Naive thymus-derived CD4-positive, alpha-beta T cell (primary cell): ENCODE measurements at regions not wholly inside any gene's neighbourhood (a gene's known extent, or its start where the extent isn't known, plus 50 kb on each side); places are given as distances from the start of the nearest gene placed in this dataset.

Experiments
- ATAC-seq: fragments of 150-1000 bp; cut with Tn5 transposase; 2 replicates; pipeline ENCODE4 v1.10.0; 2021; ENCODE audit warnings: mild to moderate bottlenecking, moderate library complexity
- CTCF ChIA-PET: fragments of 350-600 bp; sonication (Branson Sonifier 250); formaldehyde crosslinking; loops from one replicate; lab custom pipeline; 2021; ENCODE audit warnings: antibody characterized with exemption; lab: Charles Lee
- POLR2A ChIA-PET: fragments of 350-600 bp; sonication (Branson Sonifier 250); formaldehyde crosslinking; loops from one replicate; lab custom pipeline; 2021; ENCODE audit warnings: antibody characterized with exemption, inconsistent platforms; lab: Charles Lee
- DNase-seq, 9 donors: peaks; one replicate each; pipeline versions ENCODE4 v3.0.0 to v3.0.0-alpha.2; 2020 to 2022; ENCODE audit warnings: mixed read lengths in 1 of 9
- H3K27ac ChIP-seq: one replicate; pipeline ENCODE4 v1.7.0; 2013; ENCODE audit warnings: mild to moderate bottlenecking, low read depth, low read length, moderate library complexity
- H3K27me3 ChIP-seq, 2 donors: one replicate each; pipeline ENCODE4 v1.7.0; 2013; ENCODE audit warnings: low read length in 2 of 2, mild to moderate bottlenecking in 2 of 2, moderate library complexity in 2 of 2; ENCODE audit not compliant: control insufficient read depth in 2 of 2, insufficient read depth in 2 of 2
- H3K36me3 ChIP-seq, 3 experiments: 1 replicate in 2 of 3; 2 replicates in 1 of 3; pipeline ENCODE4 v1.7.0; 2013; ENCODE audit warnings: low read length in 3 of 3, mild to moderate bottlenecking in 3 of 3, moderate library complexity in 1 of 3; ENCODE audit not compliant: insufficient read depth in 3 of 3, control insufficient read depth in 2 of 3
- H3K4me1 ChIP-seq, 2 donors: one replicate each; pipeline ENCODE4 v1.7.0; 2013; ENCODE audit warnings: low read length in 2 of 2, mild to moderate bottlenecking in 2 of 2, moderate library complexity in 1 of 2; ENCODE audit not compliant: control insufficient read depth in 2 of 2, insufficient read depth in 2 of 2
- H3K4me3 ChIP-seq: 2 replicates; pipeline ENCODE4 v1.7.0; 2013; ENCODE audit warnings: mild to moderate bottlenecking, low read length
- H3K9me3 ChIP-seq, 3 experiments: 1 replicate in 2 of 3; 2 replicates in 1 of 3; pipeline ENCODE4 v1.7.0; 2013; ENCODE audit warnings: low read length in 3 of 3; ENCODE audit not compliant: control insufficient read depth in 2 of 3
- H3K27ac Mint-ChIP-seq, 9 donors: one replicate each; pipeline ENCODE4 v1.8.0; 2020 to 2022; ENCODE audit warnings: mixed read lengths in 9 of 9, mild to moderate bottlenecking in 8 of 9, moderate library complexity in 5 of 9, inconsistent platforms in 2 of 9
- H3K27me3 Mint-ChIP-seq, 5 donors: one replicate each; pipeline ENCODE4 v1.8.0; 2021 to 2022; ENCODE audit warnings: mixed read lengths in 5 of 5, mild to moderate bottlenecking in 1 of 5
- H3K36me3 Mint-ChIP-seq, 5 donors: one replicate each; pipeline ENCODE4 v1.8.0; 2020 to 2022; ENCODE audit warnings: mixed read lengths in 5 of 5, mild to moderate bottlenecking in 3 of 5, inconsistent platforms in 1 of 5
- H3K4me1 Mint-ChIP-seq, 7 donors: one replicate each; pipeline ENCODE4 v1.8.0; 2020 to 2022; ENCODE audit warnings: mixed read lengths in 7 of 7, mild to moderate bottlenecking in 3 of 7, inconsistent platforms in 1 of 7
- H3K4me3 Mint-ChIP-seq, 10 donors: one replicate each; pipeline ENCODE4 v1.8.0; 2020 to 2022; ENCODE audit warnings: mild to moderate bottlenecking in 10 of 10, mixed read lengths in 10 of 10, moderate library complexity in 6 of 10, inconsistent platforms in 2 of 10
- H3K9me3 Mint-ChIP-seq, 11 donors: one replicate each; pipeline ENCODE4 v1.8.0; 2020 to 2022; ENCODE audit warnings: mixed read lengths in 11 of 11, mild to moderate bottlenecking in 4 of 11, inconsistent platforms in 1 of 11, moderate library complexity in 1 of 11
- intact Hi-C, 2 donors: fragments of 100-400 bp; cut with micrococcal nuclease; formaldehyde crosslinking; loops; one replicate each; pipeline ENCODE4 v1.15.1; 2023

- Mint-ChIP-seq H3K36me3 (peaks cover 5 to 9% (median 9%) of the 10 kb centered on the region in 5 donors), H3K4me3 (no peak overlapping the region), H3K27me3 (peaks cover 0 to 3% (median 0%) of the 10 kb centered on the region in 5 donors), H3K4me1 (peaks cover 0 to 11% (median 0%) of the 10 kb centered on the region in 7 donors), H3K9me3 (peaks cover 0 to 9% (median 4%) of the 10 kb centered on the region in 11 donors), H3K27ac (no peak overlapping the region)
- H3K36me3 ChIP-seq = no peaks in the 10 kb centered on the region
- no peak overlapping the region for H3K4me3 ChIP-seq
- no peak overlapping the region for H3K27ac ChIP-seq
- ChIA-PET CTCF (interaction anchor here (0.9 to 1.5 kb wide), 3 partner anchors 11 to 1010 kb away, joined by 3 read pairs; no protein-coding TSS in a partner anchor), POLR2A (interaction anchor here (0.8 to 1.3 kb wide), 2 partner anchors 304 to 323 kb away, joined by 3 to 5 read pairs; no protein-coding TSS in a partner anchor)
- DNase-seq = no peak
- no peaks in the 10 kb centered on the region for H3K4me1 ChIP-seq
- H3K27me3 ChIP-seq = no peaks in the 10 kb centered on the region
- intact Hi-C loops = loop anchor here (1.0 to 10.0 kb wide), 7 partner anchors 332 to 1012 kb away; partner anchors contain the start of genes SCAF11 (in 1 of the 2) and SLC38A1 (in 1 of the 2)
- no peaks in the 10 kb centered on the region for H3K9me3 ChIP-seq
- no peak for ATAC-seq
Measured at GRCh38 chr12:46674800-46675199, 151.0 kb downstream of the SLC38A4 start.

DNA sequence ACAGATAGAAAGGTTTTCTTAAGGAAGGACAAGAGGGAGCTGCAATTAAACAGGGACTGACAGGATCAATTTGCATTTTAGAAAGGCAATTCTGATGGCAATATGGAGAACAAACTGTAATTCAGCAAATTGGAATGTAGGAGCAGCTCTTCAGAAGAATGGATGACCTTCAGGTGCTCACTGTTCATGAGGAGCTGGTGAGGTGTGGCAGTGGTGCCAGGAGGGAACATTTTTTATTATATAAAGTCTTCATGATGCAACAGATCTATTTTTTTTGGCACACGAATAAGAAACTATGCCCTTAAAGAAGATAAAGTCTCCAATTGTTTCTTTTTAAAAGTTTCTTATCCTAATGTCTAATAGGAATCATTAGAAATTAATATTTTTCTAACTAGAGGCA is 151.7 kb downstream of the SLC38A4 start:
- Histone ChIP-seq H3K27me3 (no peaks in the 10 kb centered on the region), H3K9me3 (no peaks in the 10 kb centered on the region), H3K27ac (no peak overlapping the region), H3K4me3 (no peak overlapping the region), H3K36me3 (no peaks in the 10 kb centered on the region), H3K4me1 (no peaks in the 10 kb centered on the region)
- Mint-ChIP-seq H3K4me1 (peaks cover 0 to 11% (median 0%) of the 10 kb centered on the region in 7 donors), H3K9me3 (peaks cover 0 to 9% (median 4%) of the 10 kb centered on the region in 11 donors), H3K27me3 (peaks cover 0 to 3% (median 0%) of the 10 kb centered on the region in 5 donors), H3K36me3 (peaks cover 5 to 10% (median 9%) of the 10 kb centered on the region in 5 donors), H3K27ac (no peak overlapping the region), H3K4me3 (no peak overlapping the region)
- ATAC-seq (no peak), DNase-seq (no peak)
- POLR2A ChIA-PET = interaction anchor here (0.6 to 1.3 kb wide), 3 partner anchors 24 to 322 kb away, joined by 3 to 5 read pairs (median 4); no protein-coding TSS in a partner anchor
- intact Hi-C loops = loop anchor here in 1 of 2 donors (10.0 kb wide), 1 partner anchor 741 kb away; no protein-coding TSS in a partner anchor
- CTCF ChIA-PET = interaction anchor here (0.9 to 1.5 kb wide), 3 partner anchors 8 to 519 kb away, joined by 3 to 4 read pairs (median 3); no protein-coding TSS in a partner anchor

GRCh38 chr12:46671102-46671501 is 154.7 kb downstream of the SLC38A4 start:
- Mint-ChIP-seq H3K9me3 (peaks cover 0 to 11% (median 5%) of the 10 kb centered on the region in 11 donors), H3K36me3 (peaks cover 5 to 18% (median 10%) of the 10 kb centered on the region in 5 donors), H3K4me3 (no peak overlapping the region), H3K4me1 (peaks cover 0 to 2% (median 0%) of the 10 kb centered on the region in 7 donors), H3K27ac (no peak overlapping the region), H3K27me3 (peaks cover 0 to 3% (median 0%) of the 10 kb centered on the region in 5 donors)
- intact Hi-C loops = loop anchor here in 1 of 2 donors (10.0 kb wide), 1 partner anchor 744 kb away; no protein-coding TSS in a partner anchor
- H3K4me1 ChIP-seq = no peaks in the 10 kb centered on the region
- DNase-seq = no peak
- CTCF ChIA-PET = no interaction called here
- no peak overlapping the region for H3K27ac ChIP-seq
- no peaks in the 10 kb centered on the region for H3K9me3 ChIP-seq
- H3K27me3 ChIP-seq = no peaks in the 10 kb centered on the region
- H3K36me3 ChIP-seq = no peaks in the 10 kb centered on the region
- POLR2A ChIA-PET = no interaction called here
- H3K4me3 ChIP-seq = no peak overlapping the region
- no peak for ATAC-seq

- ChIA-PET POLR2A (no interaction called here), CTCF (no interaction called here)
- intact Hi-C loops = loop anchor here in 1 of 2 donors (10.0 kb wide), 1 partner anchor 744 kb away; no protein-coding TSS in a partner anchor
- peaks cover 0 to 3% (median 0%) of the 10 kb centered on the region in 5 donors for H3K27me3 Mint-ChIP-seq
- ATAC-seq (no peak), DNase-seq (no peak)
- no peak overlapping the region for H3K27ac Mint-ChIP-seq
- Histone ChIP-seq H3K4me3 (no peak overlapping the region), H3K36me3 (no peaks in the 10 kb centered on the region), H3K27ac (no peak overlapping the region), H3K4me1 (no peaks in the 10 kb centered on the region), H3K9me3 (no peaks in the 10 kb centered on the region), H3K27me3 (no peaks in the 10 kb centered on the region)
- H3K4me3 Mint-ChIP-seq = no peak overlapping the region
- H3K36me3 Mint-ChIP-seq = peaks cover 5 to 18% (median 10%) of the 10 kb centered on the region in 5 donors
- H3K4me1 Mint-ChIP-seq = peaks cover 0 to 3% (median 0%) of the 10 kb centered on the region in 7 donors
- H3K9me3 Mint-ChIP-seq = peaks cover 0 to 11% (median 5%) of the 10 kb centered on the region in 11 donors
Measured at GRCh38 chr12:46670636-46671035, 155.2 kb downstream of the SLC38A4 start.

- Histone ChIP-seq H3K27ac (no peak overlapping the region), H3K9me3 (no peaks in the 10 kb centered on the region), H3K4me3 (no peak overlapping the region), H3K4me1 (no peaks in the 10 kb centered on the region), H3K36me3 (no peaks in the 10 kb centered on the region), H3K27me3 (no peaks in the 10 kb centered on the region)
- DNase-seq (no peak), ATAC-seq (no peak)
- intact Hi-C loops = loop anchor here in 1 of 2 donors (10.0 kb wide), 2 partner anchors 215 to 745 kb away; no protein-coding TSS in a partner anchor
- Mint-ChIP-seq H3K27me3 (no peaks in the 10 kb centered on the region), H3K4me1 (peaks cover 0 to 10% (median 0%) of the 10 kb centered on the region in 7 donors), H3K27ac (no peak overlapping the region), H3K9me3 (peaks cover 0 to 11% (median 5%) of the 10 kb centered on the region in 11 donors), H3K36me3 (peaks cover 5 to 18% (median 10%) of the 10 kb centered on the region in 5 donors), H3K4me3 (no peak overlapping the region)
- CTCF ChIA-PET = interaction anchor here (0.6 kb wide), 1 partner anchor 103 kb away, joined by 3 read pairs; no protein-coding TSS in a partner anchor
- POLR2A ChIA-PET = no interaction called here
Measured at GRCh38 chr12:46669720-46670119, 156.1 kb downstream of the SLC38A4 start.

GRCh38 chr12:46667551-46667950 is 158.2 kb downstream of the SLC38A4 start:
- POLR2A ChIA-PET = no interaction called here
- H3K27ac Mint-ChIP-seq = no peak overlapping the region
- H3K9me3 Mint-ChIP-seq = peaks cover 0 to 11% (median 5%) of the 10 kb centered on the region in 11 donors
- H3K4me1 Mint-ChIP-seq = peaks cover 0 to 16% (median 0%) of the 10 kb centered on the region in 7 donors
- Histone ChIP-seq H3K27ac (no peak overlapping the region), H3K36me3 (no peaks in the 10 kb centered on the region), H3K27me3 (no peaks in the 10 kb centered on the region), H3K4me3 (no peak overlapping the region), H3K9me3 (no peaks in the 10 kb centered on the region), H3K4me1 (no peaks in the 10 kb centered on the region)
- intact Hi-C loops = loop anchor here in 1 of 2 donors (10.0 kb wide), 1 partner anchor 213 kb away; no protein-coding TSS in a partner anchor
- no peaks in the 10 kb centered on the region for H3K27me3 Mint-ChIP-seq
- CTCF ChIA-PET = interaction anchor here (0.5 kb wide), 1 partner anchor 296 kb away, joined by 3 read pairs; no protein-coding TSS in a partner anchor
- DNase-seq = no peak
- ATAC-seq = no peak
- H3K4me3 Mint-ChIP-seq = no peak overlapping the region
- peaks cover 5 to 18% (median 10%) of the 10 kb centered on the region in 5 donors for H3K36me3 Mint-ChIP-seq
